K562 (cell line): ENCODE measurements at regions not wholly inside any gene's neighbourhood (a gene's known extent, or its start where the extent isn't known, plus 50 kb on each side); places are given as distances from the start of the nearest gene placed in this dataset.

ENCODE experiments used
- ASH1L ChIP-seq: fragments of 450-650 bp; IDR thresholded peaks from 2 replicates; pipeline ENCODE4 v1.6.1; 2018; ENCODE audit warnings: borderline replicate concordance, mild to moderate bottlenecking, low read depth; ENCODE audit not compliant: partially characterized antibody
- HIVEP1 ChIP-seq: fragments of 250-450 bp; sonication (Bioruptor Pico); IDR thresholded peaks from 2 replicates; pipeline ENCODE4 v1.4.0; 2020; ENCODE audit warnings: mild to moderate bottlenecking
- NBN ChIP-seq: fragments of 450-650 bp; IDR thresholded peaks from 2 replicates; pipeline ENCODE4 v1.6.1; 2016; ENCODE audit warnings: low read depth, mild to moderate bottlenecking
- NR3C1 ChIP-seq: sonication (generic); formaldehyde crosslinking; IDR thresholded peaks from 2 replicates; pipeline ENCODE4 v1.8.1; 2022; ENCODE audit warnings: missing genetic modification reagents
- TEAD1 ChIP-seq, 2 experiments: fragments of 450-650 bp in 1 of 2; sonication (generic) in 1 of 2; formaldehyde crosslinking; IDR thresholded peaks; 2 replicates each; pipeline versions ENCODE4 v1.4.0 to v1.8.0; 2020 to 2022; ENCODE audit warnings: mild to moderate bottlenecking in 2 of 2, missing genetic modification reagents in 1 of 2
- TRIM28 ChIP-seq: fragments of 450-650 bp; IDR thresholded peaks from 2 replicates; pipeline ENCODE4 v1.6.1; 2017
- ZBTB8A ChIP-seq: fragments of 450-650 bp; IDR thresholded peaks from 2 replicates; pipeline ENCODE4 v1.6.1; 2018; ENCODE audit warnings: mild to moderate bottlenecking, moderate library complexity; ENCODE audit not compliant: partially characterized antibody
- TF ChIP-seq, protein P1 (sequence below): sonication (generic); formaldehyde crosslinking; IDR thresholded peaks from 2 replicates; pipeline ENCODE4 v1.5.0; 2020; ENCODE audit warnings: missing genetic modification reagents

DNA sequence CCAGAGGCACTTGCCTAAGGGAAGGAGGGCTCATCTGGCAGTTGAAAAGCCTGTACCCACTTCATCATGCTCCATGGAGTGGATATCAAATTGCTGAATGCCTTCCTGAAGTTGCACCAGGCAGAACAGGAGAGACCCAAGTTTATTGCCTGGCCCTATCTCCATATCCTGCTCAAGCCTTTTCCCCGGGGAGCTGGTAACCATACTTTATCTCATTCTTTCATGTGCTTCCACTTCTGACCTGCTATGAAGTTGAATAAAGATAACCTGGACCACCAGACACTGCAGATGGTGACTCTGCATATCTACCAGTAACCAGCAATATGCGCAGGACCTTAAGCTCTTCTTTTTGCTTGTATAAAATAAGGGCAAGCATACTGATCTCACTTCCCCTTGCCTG is 1397.5 kb upstream of the CDH6 start:
- TF ChIP-seq NBN, result peak; percentile 33; the same call in 1 of the 2 replicates
- TF ChIP-seq HIVEP1 (CRISPR knock-in tag), result no peak
- TF ChIP-seq, protein P1, sequence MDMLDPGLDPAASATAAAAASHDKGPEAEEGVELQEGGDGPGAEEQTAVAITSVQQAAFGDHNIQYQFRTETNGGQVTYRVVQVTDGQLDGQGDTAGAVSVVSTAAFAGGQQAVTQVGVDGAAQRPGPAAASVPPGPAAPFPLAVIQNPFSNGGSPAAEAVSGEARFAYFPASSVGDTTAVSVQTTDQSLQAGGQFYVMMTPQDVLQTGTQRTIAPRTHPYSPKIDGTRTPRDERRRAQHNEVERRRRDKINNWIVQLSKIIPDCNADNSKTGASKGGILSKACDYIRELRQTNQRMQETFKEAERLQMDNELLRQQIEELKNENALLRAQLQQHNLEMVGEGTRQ (CRISPR knock-in tag), result no peak
- no peak for TF ChIP-seq TEAD1 (CRISPR knock-in tag; IDR thresholded peaks at IDR 0.05)
- no peak for TF ChIP-seq TRIM28
- no peak for TF ChIP-seq NR3C1 (CRISPR knock-in tag)
- TF ChIP-seq ZBTB8A, result no peak
- TF ChIP-seq ASH1L, result no peak
